Stimulated activated effector memory CD8-positive, alpha-beta T cell treated with anti-CD3 and anti-CD28 coated beads, Interleukin-12 subunit alpha, Interleukin-12 subunit beta, amount 100 ng/mL, for 72 hours (primary cell): ENCODE measurements at regions not wholly inside any gene's neighbourhood (a gene's known extent, or its start where the extent isn't known, plus 50 kb on each side); places are given as distances from the start of the nearest gene placed in this dataset.

Experiments
- ATAC-seq: fragments of 150-1000 bp; cut with Tn5 transposase; 2 replicates; pipeline ENCODE4 v1.10.0; 2021
- DNase-seq, 2 donors: peaks; one replicate each; pipeline ENCODE4 v3.0.0; 2021 to 2022; ENCODE audit warnings: low spot score in 2 of 2
- H3K27ac Mint-ChIP-seq: one replicate; pipeline ENCODE4 v1.8.0; 2022; ENCODE audit warnings: mild to moderate bottlenecking, mixed read lengths
- H3K36me3 Mint-ChIP-seq: one replicate; pipeline ENCODE4 v1.8.0; 2022; ENCODE audit warnings: mild to moderate bottlenecking, mixed read lengths
- H3K4me1 Mint-ChIP-seq: one replicate; pipeline ENCODE4 v1.8.0; 2022; ENCODE audit warnings: mixed read lengths
- H3K4me3 Mint-ChIP-seq: one replicate; pipeline ENCODE4 v1.8.0; 2022; ENCODE audit warnings: mild to moderate bottlenecking, mixed read lengths
- H3K9me3 Mint-ChIP-seq: one replicate; pipeline ENCODE4 v1.8.0; 2022; ENCODE audit warnings: mixed read lengths

DNA sequence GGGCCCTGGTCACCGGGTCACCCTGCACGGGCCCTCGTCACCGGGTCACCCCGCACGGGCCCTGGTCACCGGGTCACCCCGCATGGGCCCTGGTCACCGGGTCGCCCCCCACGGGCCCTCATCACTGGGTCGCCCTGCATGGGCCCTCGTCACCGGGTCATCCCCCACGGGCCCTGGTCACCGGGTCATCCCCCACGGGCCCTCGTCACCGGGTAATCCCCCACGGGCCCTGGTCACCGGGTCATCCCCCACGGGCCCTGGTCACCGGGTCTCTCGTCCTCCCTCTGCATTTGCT, 77.6 kb downstream of the RIPK4 start:
- H3K9me3 Mint-ChIP-seq: no peaks in the 10 kb centered on the region
- ATAC-seq: no peak
- no peak for DNase-seq
- H3K36me3 Mint-ChIP-seq: no peaks in the 10 kb centered on the region
- H3K27ac Mint-ChIP-seq: no peak overlapping the region
- H3K4me3 Mint-ChIP-seq: no peak overlapping the region
- H3K4me1 Mint-ChIP-seq: no peaks in the 10 kb centered on the region

GRCh38 chr21:41687633-41688032, 79.2 kb downstream of the RIPK4 start:
- Mint-ChIP-seq H3K4me1 (no peaks in the 10 kb centered on the region), H3K9me3 (no peaks in the 10 kb centered on the region), H3K4me3 (no peak overlapping the region), H3K27ac (no peak overlapping the region), H3K36me3 (no peaks in the 10 kb centered on the region)
- DNase-seq: no peak
- ATAC-seq: no peak

DNA sequence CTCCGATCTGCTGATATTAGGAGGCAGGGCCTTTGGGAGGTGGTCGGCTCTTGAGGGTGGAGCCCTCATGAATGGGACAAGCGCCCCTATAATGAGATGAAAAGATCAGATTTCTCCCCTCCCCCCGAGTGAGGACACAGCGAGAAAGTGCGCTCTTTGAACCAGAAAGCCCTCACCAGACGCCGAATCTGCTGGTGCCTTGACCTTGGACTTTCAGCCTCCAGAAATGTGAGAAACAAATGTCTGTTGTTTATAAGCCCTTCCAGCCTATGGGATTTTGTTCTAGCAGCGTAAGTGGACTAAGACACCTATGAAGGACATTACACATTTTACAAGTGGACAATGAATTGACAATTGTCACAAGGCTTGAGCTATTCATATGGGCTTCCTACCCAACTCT, 80.2 kb downstream of the RIPK4 start:
- H3K9me3 Mint-ChIP-seq: no peaks in the 10 kb centered on the region
- no peak for ATAC-seq
- no peaks in the 10 kb centered on the region for H3K36me3 Mint-ChIP-seq
- no peak overlapping the region for H3K27ac Mint-ChIP-seq
- no peaks in the 10 kb centered on the region for H3K4me1 Mint-ChIP-seq
- no peak for DNase-seq
- no peak overlapping the region for H3K4me3 Mint-ChIP-seq

DNA sequence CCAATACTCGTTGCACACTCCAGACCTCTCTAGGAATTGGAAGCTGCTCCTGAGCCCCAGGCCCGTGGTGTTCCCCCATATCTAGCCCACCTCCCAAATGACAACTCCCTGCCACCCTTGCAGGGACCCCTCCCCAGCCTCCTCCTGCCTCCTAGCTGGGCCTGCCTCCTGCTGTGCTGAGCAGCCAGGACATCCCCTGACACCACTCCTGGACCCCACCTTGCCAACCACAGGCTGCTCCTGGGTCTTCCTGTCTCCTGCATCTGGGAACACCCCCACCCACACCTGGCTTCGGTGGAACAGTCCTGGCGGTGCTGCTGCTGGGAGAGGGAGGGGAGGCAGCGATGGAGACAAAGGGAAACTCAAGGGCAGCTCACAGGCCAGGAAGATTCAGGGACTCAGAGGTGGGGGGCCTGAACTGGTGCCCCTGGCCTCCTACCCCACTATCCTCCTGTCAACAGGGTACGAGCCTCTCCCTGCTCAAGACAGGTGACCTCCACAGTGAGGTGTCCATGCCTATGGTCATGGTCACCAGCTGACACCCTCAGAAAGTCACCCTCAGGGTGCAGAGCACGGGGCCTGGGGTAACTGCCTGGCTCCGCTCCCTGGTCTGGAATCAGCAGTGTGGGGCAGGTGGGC, 81.2 kb downstream of the RIPK4 start:
- no peak for DNase-seq
- H3K4me1 Mint-ChIP-seq: no peaks in the 10 kb centered on the region
- H3K4me3 Mint-ChIP-seq: no peak overlapping the region
- H3K9me3 Mint-ChIP-seq: no peaks in the 10 kb centered on the region
- no peaks in the 10 kb centered on the region for H3K36me3 Mint-ChIP-seq
- H3K27ac Mint-ChIP-seq: no peak overlapping the region
- no peak for ATAC-seq

DNA sequence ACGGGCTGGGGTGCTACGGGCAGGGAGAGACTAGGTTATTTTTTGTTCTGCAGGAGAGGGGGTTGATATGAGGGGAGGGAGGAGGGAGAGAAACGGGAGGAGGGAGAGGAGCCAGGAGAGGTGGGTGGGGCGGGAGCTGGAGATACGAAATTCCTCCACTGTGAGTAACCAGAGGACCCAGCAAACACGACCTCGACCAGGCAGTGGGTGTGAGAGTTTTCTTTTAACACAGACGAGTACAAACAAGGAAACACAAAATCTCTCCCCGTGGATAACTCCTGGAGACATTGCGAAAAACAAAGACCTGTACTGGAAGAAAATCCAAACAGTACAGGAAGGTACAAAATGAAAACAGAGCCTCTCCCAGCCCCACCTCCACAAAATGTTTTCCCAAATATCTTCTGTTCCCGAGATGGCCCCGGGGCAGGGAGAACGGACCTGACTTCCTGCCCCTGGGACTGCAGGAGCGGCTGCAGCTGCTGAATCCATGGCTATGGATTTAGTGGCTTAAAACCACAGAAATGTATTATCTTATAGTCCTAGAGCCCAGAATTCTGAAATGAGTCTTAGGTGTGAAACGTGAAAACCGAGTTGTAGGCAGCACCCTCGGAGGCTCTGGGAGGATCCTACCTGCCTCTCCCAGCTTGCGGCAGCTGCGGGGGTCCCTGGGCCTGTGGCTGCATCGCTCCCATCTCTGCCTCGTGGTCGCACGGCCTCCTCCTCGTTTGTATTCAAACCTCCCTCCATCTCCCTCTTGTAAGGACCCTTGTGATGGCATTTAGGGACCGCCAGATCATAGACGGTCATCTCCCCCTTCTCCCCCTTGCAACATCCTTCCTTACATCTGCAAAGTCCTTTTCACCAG, 82.2 kb downstream of the RIPK4 start:
- DNase-seq: no peak
- H3K9me3 Mint-ChIP-seq: no peaks in the 10 kb centered on the region
- no peaks in the 10 kb centered on the region for H3K4me1 Mint-ChIP-seq
- no peak overlapping the region for H3K4me3 Mint-ChIP-seq
- ATAC-seq: no peak
- no peaks in the 10 kb centered on the region for H3K36me3 Mint-ChIP-seq
- no peak overlapping the region for H3K27ac Mint-ChIP-seq

DNA sequence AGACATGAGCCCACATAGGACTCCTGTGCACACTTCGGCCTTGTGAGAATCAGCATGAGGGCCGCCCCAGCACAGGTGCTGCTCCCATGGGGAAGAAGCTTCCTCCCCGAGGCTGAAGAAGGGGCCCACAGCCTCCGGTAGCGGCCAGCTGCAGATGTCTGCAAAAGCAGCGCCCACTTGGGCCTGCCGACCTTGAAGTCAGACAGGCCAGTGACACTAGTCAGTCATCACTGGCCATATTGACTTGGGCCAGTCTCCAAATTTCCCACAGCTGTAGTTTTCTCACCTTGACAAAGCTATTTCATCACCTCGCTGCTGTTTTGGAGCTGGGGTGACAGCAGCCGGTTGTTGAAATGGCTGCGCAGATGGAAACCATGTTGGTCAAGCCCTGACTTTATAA, 83.0 kb downstream of the RIPK4 start:
- DNase-seq (no peak), ATAC-seq (no peak)
- Mint-ChIP-seq H3K36me3 (no peaks in the 10 kb centered on the region), H3K9me3 (no peaks in the 10 kb centered on the region), H3K4me3 (no peak overlapping the region), H3K4me1 (no peaks in the 10 kb centered on the region), H3K27ac (no peak overlapping the region)

- no peaks in the 10 kb centered on the region for H3K36me3 Mint-ChIP-seq
- no peaks in the 10 kb centered on the region for H3K4me1 Mint-ChIP-seq
- ATAC-seq: no peak
Observed at GRCh38 chr21:41682719-41683179, 84.1 kb downstream of the RIPK4 start.

DNA sequence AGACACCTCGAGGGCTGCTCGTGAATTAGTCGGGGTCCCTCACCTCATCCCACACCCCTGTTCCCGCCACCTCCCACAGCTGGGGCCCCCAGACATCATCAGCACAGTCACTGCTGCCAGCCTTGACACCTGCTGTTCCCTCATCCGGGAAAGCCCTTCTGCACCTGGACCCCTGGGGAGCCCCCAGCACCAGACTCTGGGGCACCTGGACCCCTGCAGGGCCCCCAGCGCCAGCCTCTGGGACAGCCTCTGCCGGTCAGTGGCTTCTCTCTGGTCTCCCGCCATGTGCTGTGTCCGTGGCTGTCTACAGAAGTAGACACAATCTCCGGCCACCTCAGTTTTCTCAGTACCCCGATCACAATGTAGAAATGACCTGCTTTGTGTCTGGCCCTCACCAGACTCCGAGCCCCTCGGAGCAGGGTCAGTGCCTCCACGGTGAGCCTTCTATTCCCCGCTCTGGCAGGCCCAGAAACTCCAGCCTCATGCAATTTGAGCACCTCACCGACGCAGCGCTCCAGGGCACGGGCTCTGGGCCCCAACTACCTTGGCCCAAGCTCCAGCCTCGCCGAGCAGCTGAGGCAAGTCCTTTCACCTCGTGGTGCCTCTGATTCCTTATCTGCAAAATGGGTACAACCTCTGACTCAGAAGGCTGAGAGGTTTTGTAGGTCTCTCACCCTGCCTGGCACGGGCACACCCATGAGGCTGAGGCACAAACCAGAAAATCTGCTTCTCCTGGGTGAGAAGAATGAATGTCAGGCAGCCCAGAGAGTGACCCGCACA, 84.7 kb downstream of the RIPK4 start:
- ATAC-seq (no peak), DNase-seq (no peak)
- Mint-ChIP-seq H3K36me3 (no peaks in the 10 kb centered on the region), H3K4me3 (no peak overlapping the region), H3K9me3 (no peaks in the 10 kb centered on the region), H3K4me1 (no peaks in the 10 kb centered on the region), H3K27ac (no peak overlapping the region)

More at GRCh38 chr21:41682719-41683179, 84.1 kb downstream of the RIPK4 start:
- H3K9me3 Mint-ChIP-seq: no peaks in the 10 kb centered on the region
- DNase-seq: no peak
- H3K4me3 Mint-ChIP-seq: no peak overlapping the region
- H3K27ac Mint-ChIP-seq: no peak overlapping the region

- Mint-ChIP-seq H3K4me3 (no peak overlapping the region), H3K27ac (no peak overlapping the region), H3K36me3 (no peaks in the 10 kb centered on the region), H3K4me1 (no peaks in the 10 kb centered on the region), H3K9me3 (no peaks in the 10 kb centered on the region)
- ATAC-seq (no peak), DNase-seq (no peak)
Observed at GRCh38 chr21:41681348-41681801, 85.5 kb downstream of the RIPK4 start.

GRCh38 chr21:41680444-41681347, 86.2 kb downstream of the RIPK4 start:
- Mint-ChIP-seq H3K9me3 (no peaks in the 10 kb centered on the region), H3K4me3 (no peak overlapping the region), H3K36me3 (no peaks in the 10 kb centered on the region), H3K27ac (no peak overlapping the region), H3K4me1 (no peaks in the 10 kb centered on the region)
- DNase-seq (no peak), ATAC-seq (no peak)

- H3K9me3 Mint-ChIP-seq: no peaks in the 10 kb centered on the region
- ATAC-seq (no peak), DNase-seq (no peak)
- H3K4me3 Mint-ChIP-seq: no peak overlapping the region
- no peaks in the 10 kb centered on the region for H3K4me1 Mint-ChIP-seq
- H3K36me3 Mint-ChIP-seq: no peaks in the 10 kb centered on the region
- H3K27ac Mint-ChIP-seq: no peak overlapping the region
Observed at GRCh38 chr21:41678924-41679318, 87.9 kb downstream of the RIPK4 start.

GRCh38 chr21:41678016-41678923, 88.6 kb downstream of the RIPK4 start:
- H3K4me1 Mint-ChIP-seq: no peaks in the 10 kb centered on the region
- ATAC-seq: no peak
- H3K9me3 Mint-ChIP-seq: no peaks in the 10 kb centered on the region
- DNase-seq: no peak
- no peak overlapping the region for H3K4me3 Mint-ChIP-seq
- no peak overlapping the region for H3K27ac Mint-ChIP-seq
- H3K36me3 Mint-ChIP-seq: no peaks in the 10 kb centered on the region

GRCh38 chr21:41677671-41678015, 89.2 kb downstream of the RIPK4 start:
- Mint-ChIP-seq H3K36me3 (peaks cover 2% of the 10 kb centered on the region), H3K27ac (no peak overlapping the region), H3K9me3 (no peaks in the 10 kb centered on the region), H3K4me1 (peaks cover 3% of the 10 kb centered on the region), H3K4me3 (no peak overlapping the region)
- no peak for DNase-seq
- no peak for ATAC-seq

- H3K4me3 Mint-ChIP-seq: no peak overlapping the region
- no peaks in the 10 kb centered on the region for H3K9me3 Mint-ChIP-seq
- no peak for ATAC-seq
- H3K27ac Mint-ChIP-seq: no peak overlapping the region
- H3K36me3 Mint-ChIP-seq: peaks cover 7% of the 10 kb centered on the region
- DNase-seq: no peak
- H3K4me1 Mint-ChIP-seq: peaks cover 18% of the 10 kb centered on the region
Observed at GRCh38 chr21:41676198-41676597, 90.7 kb downstream of the RIPK4 start.
